Tibial artery (tissue), 4 donors: ENCODE measurements at regions not wholly inside any gene's neighbourhood (a gene's known extent, or its start where the extent isn't known, plus 50 kb on each side); places are given as distances from the start of the nearest gene placed in this dataset.
A peak's percentile ranks its signal among the peaks of the same experiment; 100 is the strongest.

Source experiments
- DNase-seq, 2 donors: peaks; one replicate each; pipeline ENCODE4 v3.0.0-alpha.2; 2019
- H3K27ac ChIP-seq, 2 donors: fragments of 200-600 bp; sonication (generic) in 1 of 2; 1 replicate in 1 of 2; 2 replicates in 1 of 2; pipeline ENCODE4 v1.5.1; 2018 to 2019; ENCODE audit warnings: mild to moderate bottlenecking in 1 of 2
- H3K27me3 ChIP-seq, 2 donors: fragments of 200-600 bp; sonication (generic) in 1 of 2; one replicate each; pipeline versions ENCODE4 v1.5.1 to v1.6.0; 2016 to 2019
- H3K36me3 ChIP-seq, 3 donors: fragments of 200-600 bp; sonication (generic) in 2 of 3; one replicate each; pipeline ENCODE4 v1.5.1; 2016 to 2019; ENCODE audit warnings: mild to moderate bottlenecking in 2 of 3
- H3K4me1 ChIP-seq, 4 donors: fragments of 200-600 bp; sonication (generic) in 2 of 4; 1 replicate in 3 of 4; 2 replicates in 1 of 4; pipeline ENCODE4 v1.5.1; 2016 to 2019
- H3K4me3 ChIP-seq, 2 donors: fragments of 200-600 bp; sonication (generic) in 1 of 2; 1 replicate in 1 of 2; 2 replicates in 1 of 2; pipeline ENCODE4 v1.5.1; 2018 to 2019; ENCODE audit warnings: mild to moderate bottlenecking in 2 of 2
- H3K9me3 ChIP-seq, 3 donors: fragments of 200-600 bp; sonication (generic) in 1 of 3; one replicate each; pipeline ENCODE4 v1.5.1; 2016 to 2019
- intact Hi-C: fragments of 100-400 bp; cut with DNase I; formaldehyde crosslinking; loops from one replicate; pipeline ENCODE4 v1.15.0; 2023; ENCODE audit warnings: low total_unique reads
- TF ChIP-seq, protein P1 (sequence below), 2 experiments: fragments of 200-600 bp in 1 of 2; fragments of 450-650 bp in 1 of 2; IDR thresholded peaks; one replicate each; pipeline ENCODE4 v1.5.1; 2017 to 2019; ENCODE audit warnings: antibody characterized with exemption in 2 of 2, mild to moderate bottlenecking in 1 of 2, moderate library complexity in 1 of 2

DNA sequence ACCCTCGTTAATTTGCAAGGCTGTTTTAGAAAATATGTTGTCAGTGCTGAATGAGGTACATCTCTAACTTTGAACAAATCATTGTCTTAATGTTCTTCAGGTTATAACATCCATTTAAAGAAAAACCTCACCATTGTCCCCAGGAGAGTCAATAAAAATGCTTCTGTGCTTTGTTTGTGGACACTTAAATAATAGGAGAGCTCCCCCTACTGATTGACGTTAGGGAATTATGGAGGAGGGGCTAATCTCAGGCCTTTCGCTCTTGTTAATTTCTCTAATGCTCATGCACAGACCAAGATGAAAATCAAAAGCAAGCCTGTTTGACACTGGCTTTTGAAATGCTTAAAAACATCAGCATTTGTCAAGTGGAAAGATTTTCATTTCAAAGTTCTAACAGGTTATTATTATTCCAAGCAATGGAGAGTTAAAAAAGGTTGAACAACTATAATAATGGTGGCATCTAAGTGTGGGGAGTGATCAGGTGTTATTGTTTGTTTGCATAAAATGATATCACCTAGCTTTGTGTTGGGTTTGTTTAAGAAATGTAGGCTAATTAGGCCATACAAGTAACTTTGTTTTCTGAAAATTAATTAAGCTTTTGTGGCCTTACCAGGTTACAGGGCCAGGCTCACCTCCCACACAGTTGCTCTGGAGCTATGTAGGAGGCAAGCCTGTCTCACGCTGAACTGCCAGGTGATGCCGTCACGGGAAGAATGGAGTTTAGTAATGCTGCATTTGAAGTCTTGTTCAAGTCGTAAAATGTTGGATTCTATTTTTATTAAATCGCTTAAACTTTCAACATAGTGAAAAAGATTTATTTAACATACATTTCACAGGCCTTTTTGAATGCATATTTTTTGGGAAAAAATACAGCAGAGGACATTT is 51.7 kb upstream of the SMIM21 start:
- Histone ChIP-seq H3K36me3 (no peaks in the 10 kb centered on the region), H3K27ac (no peak overlapping the region)

DNA sequence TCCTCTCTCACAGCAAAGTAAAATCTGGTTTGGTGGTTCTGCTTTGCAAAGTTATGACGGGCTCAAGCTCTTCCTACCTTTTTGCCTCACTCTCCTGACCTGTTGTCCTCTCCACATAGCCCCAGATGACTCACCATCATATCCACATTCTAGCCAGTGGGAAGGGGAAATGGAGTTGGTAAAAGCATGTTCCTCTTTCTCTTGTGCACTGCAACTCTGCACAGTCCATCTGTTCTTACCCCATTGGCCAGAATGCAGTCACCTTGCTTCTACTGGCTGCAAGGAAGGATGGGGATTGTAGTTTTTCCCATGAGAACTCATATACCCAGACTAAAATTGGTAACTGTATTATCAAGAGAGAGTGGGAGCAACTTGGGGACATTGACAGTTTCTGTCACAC is 50.4 kb upstream of the SMIM21 start:
- no peak overlapping the region for H3K27ac ChIP-seq
- intact Hi-C loops: no loop called here
- DNase-seq: no peak
- TF ChIP-seq, protein P1, sequence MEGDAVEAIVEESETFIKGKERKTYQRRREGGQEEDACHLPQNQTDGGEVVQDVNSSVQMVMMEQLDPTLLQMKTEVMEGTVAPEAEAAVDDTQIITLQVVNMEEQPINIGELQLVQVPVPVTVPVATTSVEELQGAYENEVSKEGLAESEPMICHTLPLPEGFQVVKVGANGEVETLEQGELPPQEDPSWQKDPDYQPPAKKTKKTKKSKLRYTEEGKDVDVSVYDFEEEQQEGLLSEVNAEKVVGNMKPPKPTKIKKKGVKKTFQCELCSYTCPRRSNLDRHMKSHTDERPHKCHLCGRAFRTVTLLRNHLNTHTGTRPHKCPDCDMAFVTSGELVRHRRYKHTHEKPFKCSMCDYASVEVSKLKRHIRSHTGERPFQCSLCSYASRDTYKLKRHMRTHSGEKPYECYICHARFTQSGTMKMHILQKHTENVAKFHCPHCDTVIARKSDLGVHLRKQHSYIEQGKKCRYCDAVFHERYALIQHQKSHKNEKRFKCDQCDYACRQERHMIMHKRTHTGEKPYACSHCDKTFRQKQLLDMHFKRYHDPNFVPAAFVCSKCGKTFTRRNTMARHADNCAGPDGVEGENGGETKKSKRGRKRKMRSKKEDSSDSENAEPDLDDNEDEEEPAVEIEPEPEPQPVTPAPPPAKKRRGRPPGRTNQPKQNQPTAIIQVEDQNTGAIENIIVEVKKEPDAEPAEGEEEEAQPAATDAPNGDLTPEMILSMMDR (IDR thresholded peaks at IDR 0.05): no peak
- H3K36me3 ChIP-seq: no peaks in the 10 kb centered on the region
- no peaks in the 10 kb centered on the region for H3K27me3 ChIP-seq
- H3K4me1 ChIP-seq: no peaks in the 10 kb centered on the region
- no peaks in the 10 kb centered on the region for H3K9me3 ChIP-seq
- H3K4me3 ChIP-seq: no peak overlapping the region

More for the DNA sequence above, 51.7 kb upstream of the SMIM21 start:
- Histone ChIP-seq H3K27me3 (no peaks in the 10 kb centered on the region), H3K4me3 (no peak overlapping the region), H3K4me1 (no peaks in the 10 kb centered on the region), H3K9me3 (peaks cover 0 to 10% (median 0%) of the 10 kb centered on the region in 3 donors)
- intact Hi-C loops: no loop called here
- TF ChIP-seq, protein P1 (IDR thresholded peaks at IDR 0.05): peak; percentile 41 to 56
- no peak for DNase-seq
